Transverse colon (tissue), 4 donors: ENCODE measurements at regions not wholly inside any gene's neighbourhood (a gene's known extent, or its start where the extent isn't known, plus 50 kb on each side); places are given as distances from the start of the nearest gene placed in this dataset.

Experiments used
- DNase-seq: peaks from one replicate; pipeline ENCODE4 v3.0.0-alpha.2; 2019
- H3K27ac ChIP-seq, 4 donors: fragments of 200-600 bp; sonication (generic); 2 replicates each; pipeline ENCODE4 v1.5.1; 2016 to 2018; ENCODE audit warnings: inconsistent platforms in 4 of 4
- H3K27me3 ChIP-seq: fragments of 200-600 bp; sonication (generic); 2 replicates; pipeline ENCODE4 v1.5.1; 2017; ENCODE audit warnings: inconsistent platforms
- H3K36me3 ChIP-seq, 4 donors: fragments of 200-600 bp; sonication (generic); 2 replicates each; pipeline ENCODE4 v1.5.1; 2017 to 2019; ENCODE audit warnings: inconsistent platforms in 4 of 4
- H3K4me1 ChIP-seq, 4 donors: fragments of 200-600 bp; sonication (generic); 2 replicates each; pipeline ENCODE4 v1.5.1; 2017 to 2020; ENCODE audit warnings: inconsistent platforms in 4 of 4
- H3K4me3 ChIP-seq, 4 donors: fragments of 200-600 bp; sonication (generic); 1 replicate in 1 of 4; 2 replicates in 3 of 4; pipeline versions ENCODE4 v1.5.1 to v1.6.1; 2017 to 2019; ENCODE audit warnings: inconsistent platforms in 4 of 4
- H3K9me3 ChIP-seq, 2 donors: fragments of 200-600 bp; sonication (generic); 2 replicates each; pipeline ENCODE4 v1.5.1; 2017 to 2019; ENCODE audit warnings: inconsistent platforms in 2 of 2
- CTCF ChIP-seq, 5 experiments: fragments of 200-600 bp in 3 of 5; fragments of 450-650 bp in 2 of 5; sonication (generic) in 3 of 5; IDR thresholded peaks; 1 replicate in 2 of 5; 2 replicates in 3 of 5; pipeline ENCODE4 v1.5.1; 2016 to 2017; ENCODE audit warnings: antibody characterized with exemption in 5 of 5, inconsistent platforms in 3 of 5, mild to moderate bottlenecking in 2 of 5, moderate library complexity in 1 of 5
- EP300 ChIP-seq: sonication (generic); formaldehyde crosslinking; IDR thresholded peaks from one replicate; pipeline ENCODE4 v1.6.1; 2017; ENCODE audit warnings: antibody characterized with exemption, low read depth
- POLR2A ChIP-seq: fragments of 450-650 bp; IDR thresholded peaks from one replicate; pipeline ENCODE4 v1.6.1; 2016; ENCODE audit warnings: antibody characterized with exemption, mild to moderate bottlenecking, moderate library complexity
- POLR2AphosphoS5 ChIP-seq, 3 donors: sonication (generic); formaldehyde crosslinking; IDR thresholded peaks; one replicate each; pipeline ENCODE4 v1.6.1; 2016; ENCODE audit warnings: antibody characterized with exemption in 3 of 3
- WGBS, 2 donors: methylation state at CpG; one replicate each; pipeline ENCODE4 v1.1.5; 2018; ENCODE audit warnings: low coverage in 1 of 2; 5-methylcytosine and 5-hydroxymethylcytosine counted together
- in situ Hi-C, 4 donors: fragments of 200-750 bp; cut with MboI; loops; one replicate each; pipeline versions ENCODE4 v1.15.0 to v1.15.1; 2017; ENCODE audit warnings: low sequenced_read_pairs in 3 of 4, low pct_ligation_motif_present in 1 of 4, low pct_unique_long_range_greater_than_20kb in 1 of 4
- intact Hi-C: fragments of 100-400 bp; cut with DNase I; formaldehyde crosslinking; loops from one replicate; pipeline ENCODE4 v1.15.1; 2023; ENCODE audit warnings: low total_unique reads

- 55 to 73% methylated on average over 4 of the region's 4 CpGs for WGBS, 2 donors
Measured at GRCh38 chr10:36117890-36118289, 475.8 kb upstream of the FZD8 start.

GRCh38 chr10:36117231-36117630 lies 475.1 kb upstream of the FZD8 start:
- no peak for TF ChIP-seq POLR2AphosphoS5 (IDR thresholded peaks at IDR 0.05)
- no peak for TF ChIP-seq CTCF (IDR thresholded peaks at IDR 0.05)
- no peak for TF ChIP-seq POLR2A
- no peak for TF ChIP-seq EP300
- intact Hi-C loops = no loop called here
- Histone ChIP-seq H3K36me3 (no peaks in the 10 kb centered on the region), H3K4me1 (peaks cover 0 to 28% (median 9%) of the 10 kb centered on the region in 4 donors), H3K4me3 (no peak overlapping the region), H3K9me3 (no peaks in the 10 kb centered on the region), H3K27ac (peak overlapping the region in 3 of 4 donors; percentile 34 to 49 (median 40)), H3K27me3 (no peaks in the 10 kb centered on the region)
- in situ Hi-C loops = no loop called here
- DNase-seq = no peak
- WGBS, 2 donors = 56 to 57% methylated on average over 5 of the region's 5 CpGs

More at GRCh38 chr10:36117890-36118289, 475.8 kb upstream of the FZD8 start:
- no peak for TF ChIP-seq POLR2A
- TF ChIP-seq EP300 = no peak
- no peak for TF ChIP-seq CTCF (IDR thresholded peaks at IDR 0.05)
- no peak for TF ChIP-seq POLR2AphosphoS5 (IDR thresholded peaks at IDR 0.05)
- in situ Hi-C loops (no loop called here), intact Hi-C loops (no loop called here)
- Histone ChIP-seq H3K4me1 (peaks cover 0 to 28% (median 9%) of the 10 kb centered on the region in 4 donors), H3K9me3 (no peaks in the 10 kb centered on the region), H3K27ac (peak overlapping the region in 2 of 4 donors; percentile 40 to 49), H3K27me3 (no peaks in the 10 kb centered on the region), H3K36me3 (no peaks in the 10 kb centered on the region), H3K4me3 (no peak overlapping the region)
- no peak for DNase-seq

GRCh38 chr10:36116731-36117130 lies 474.6 kb upstream of the FZD8 start:
- TF ChIP-seq EP300 = no peak
- TF ChIP-seq POLR2A = no peak
- TF ChIP-seq POLR2AphosphoS5 (IDR thresholded peaks at IDR 0.05) = no peak
- no peak for TF ChIP-seq CTCF (IDR thresholded peaks at IDR 0.05)
- WGBS, 2 donors = 31 to 54% methylated on average over 2 to 6 of the region's 6 CpGs
- no peaks in the 10 kb centered on the region for H3K36me3 ChIP-seq
- H3K4me1 ChIP-seq = peaks cover 0 to 28% (median 9%) of the 10 kb centered on the region in 4 donors
- DNase-seq = no peak
- in situ Hi-C loops = no loop called here
- H3K9me3 ChIP-seq = no peaks in the 10 kb centered on the region
- peak overlapping the region in 3 of 4 donors; percentile 34 to 49 (median 40) for H3K27ac ChIP-seq
- H3K27me3 ChIP-seq = no peaks in the 10 kb centered on the region
- intact Hi-C loops = no loop called here
- no peak overlapping the region for H3K4me3 ChIP-seq

GRCh38 chr10:36116040-36116439 lies 473.9 kb upstream of the FZD8 start:
- WGBS, 2 donors = 52 to 87% methylated on average over 2 of the region's 2 CpGs
- Histone ChIP-seq H3K27ac (peak overlapping the region in 1 of 4 donors; percentile 40), H3K27me3 (no peaks in the 10 kb centered on the region), H3K4me1 (peaks cover 0 to 28% (median 9%) of the 10 kb centered on the region in 4 donors), H3K4me3 (no peak overlapping the region), H3K36me3 (no peaks in the 10 kb centered on the region), H3K9me3 (no peaks in the 10 kb centered on the region)
- intact Hi-C loops (no loop called here), in situ Hi-C loops (no loop called here)
- no peak for DNase-seq
- TF ChIP-seq EP300 (no peak), CTCF (IDR thresholded peaks at IDR 0.05) (no peak), POLR2A (no peak), POLR2AphosphoS5 (IDR thresholded peaks at IDR 0.05) (no peak)
